ENCODE measurements at regions not wholly inside any gene's neighbourhood (a gene's known extent, or its start where the extent isn't known, plus 50 kb on each side); places are given as distances from the start of the nearest gene placed in this dataset.

DNA sequence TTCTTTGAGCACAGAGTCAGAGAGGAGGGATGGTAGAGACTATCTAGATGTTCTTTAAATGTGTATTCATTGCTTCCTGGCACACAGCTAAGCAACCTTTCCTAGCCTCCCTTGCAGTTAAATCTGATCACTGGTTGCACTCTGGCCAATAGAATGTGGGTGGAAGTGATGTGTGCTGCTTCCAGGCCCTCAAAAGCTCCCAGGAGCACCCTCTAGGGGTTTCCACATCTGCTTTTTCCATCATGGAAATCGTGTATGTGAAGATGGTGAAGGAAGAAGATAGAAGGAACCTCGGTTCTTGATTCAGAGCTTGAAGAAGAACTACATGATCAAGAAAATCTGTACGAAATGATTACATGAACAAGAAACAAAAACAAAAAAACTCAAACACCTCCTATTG lies 149.8 kb upstream of the JAG1 start:
- DNase-seq (ENCODE audit: low read depth): no peak
- TF ChIP-seq, protein P1, sequence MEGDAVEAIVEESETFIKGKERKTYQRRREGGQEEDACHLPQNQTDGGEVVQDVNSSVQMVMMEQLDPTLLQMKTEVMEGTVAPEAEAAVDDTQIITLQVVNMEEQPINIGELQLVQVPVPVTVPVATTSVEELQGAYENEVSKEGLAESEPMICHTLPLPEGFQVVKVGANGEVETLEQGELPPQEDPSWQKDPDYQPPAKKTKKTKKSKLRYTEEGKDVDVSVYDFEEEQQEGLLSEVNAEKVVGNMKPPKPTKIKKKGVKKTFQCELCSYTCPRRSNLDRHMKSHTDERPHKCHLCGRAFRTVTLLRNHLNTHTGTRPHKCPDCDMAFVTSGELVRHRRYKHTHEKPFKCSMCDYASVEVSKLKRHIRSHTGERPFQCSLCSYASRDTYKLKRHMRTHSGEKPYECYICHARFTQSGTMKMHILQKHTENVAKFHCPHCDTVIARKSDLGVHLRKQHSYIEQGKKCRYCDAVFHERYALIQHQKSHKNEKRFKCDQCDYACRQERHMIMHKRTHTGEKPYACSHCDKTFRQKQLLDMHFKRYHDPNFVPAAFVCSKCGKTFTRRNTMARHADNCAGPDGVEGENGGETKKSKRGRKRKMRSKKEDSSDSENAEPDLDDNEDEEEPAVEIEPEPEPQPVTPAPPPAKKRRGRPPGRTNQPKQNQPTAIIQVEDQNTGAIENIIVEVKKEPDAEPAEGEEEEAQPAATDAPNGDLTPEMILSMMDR (IDR thresholded peaks at IDR 0.05; ENCODE audit: control insufficient read depth, extremely low read depth, insufficient read depth): no peak
- no peak overlapping the region for H3K4me3 ChIP-seq (ENCODE audit: low read depth, low read length)

DNA sequence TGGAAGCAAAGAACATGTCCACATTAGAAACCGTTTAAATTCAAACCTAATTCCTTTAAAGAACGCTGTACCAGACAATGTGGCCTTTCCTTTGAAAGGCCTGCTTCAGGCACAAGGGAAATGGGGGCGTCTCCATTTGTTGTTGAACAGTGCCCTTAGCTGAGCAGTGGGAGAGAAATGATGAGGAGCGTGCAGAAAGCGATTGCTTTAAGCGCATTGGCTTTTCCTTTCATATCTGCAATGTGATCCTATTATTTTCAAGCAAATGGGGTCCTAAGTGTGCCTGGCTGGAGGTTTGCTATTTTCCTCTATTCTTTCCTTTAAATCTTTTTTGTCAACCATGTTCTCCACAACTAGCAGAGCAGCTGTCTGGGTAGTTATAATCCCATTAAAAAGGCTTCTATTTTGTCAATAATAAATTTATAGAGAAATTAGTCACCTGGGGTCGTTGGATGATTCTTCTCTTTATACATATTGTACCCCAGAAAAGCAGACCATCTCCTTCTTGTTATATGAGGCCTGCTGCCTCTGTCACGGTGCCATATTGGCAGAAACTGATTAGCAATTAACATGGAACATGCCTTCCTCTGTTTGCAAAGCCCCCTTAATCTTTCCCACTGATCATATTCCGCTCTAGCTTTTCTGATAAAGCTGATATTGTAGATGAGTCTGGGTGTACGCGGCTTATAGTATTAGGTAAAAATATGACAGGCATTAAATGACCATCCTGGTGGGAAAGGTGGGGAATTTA lies 151.1 kb upstream of the JAG1 start:
- TF ChIP-seq, protein P1 (IDR thresholded peaks at IDR 0.05; ENCODE audit: control insufficient read depth, extremely low read depth, insufficient read depth): no peak
- no peak for DNase-seq (ENCODE audit: low read depth)

DNA sequence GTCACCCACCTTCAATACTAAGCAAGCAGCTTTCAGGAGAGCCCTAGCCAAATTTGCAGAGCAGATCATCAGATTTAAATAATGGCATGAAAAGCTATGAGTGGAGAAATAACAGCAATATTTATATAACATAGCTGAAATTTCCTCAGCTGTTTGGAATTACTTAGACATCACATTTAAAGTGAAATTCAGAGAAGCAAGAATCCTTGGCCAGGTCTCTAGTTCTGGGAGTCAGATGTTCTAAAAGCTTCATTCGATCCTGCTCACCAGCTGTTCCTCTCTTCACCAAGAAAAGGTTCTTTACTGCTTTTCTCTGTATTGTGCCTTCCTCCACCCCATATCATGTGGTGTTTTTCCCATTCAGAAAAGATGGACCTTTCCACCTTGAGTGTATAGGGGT lies 152.3 kb upstream of the JAG1 start:
- no peak for DNase-seq (ENCODE audit: low read depth)
- TF ChIP-seq, protein P1 (IDR thresholded peaks at IDR 0.05; ENCODE audit: control insufficient read depth, extremely low read depth, insufficient read depth): no peak
- H3K4me3 ChIP-seq (ENCODE audit: low read depth, low read length): no peak overlapping the region

More for the DNA sequence above, 151.1 kb upstream of the JAG1 start:
- H3K4me3 ChIP-seq (ENCODE audit: low read depth, low read length): no peak overlapping the region

DNA sequence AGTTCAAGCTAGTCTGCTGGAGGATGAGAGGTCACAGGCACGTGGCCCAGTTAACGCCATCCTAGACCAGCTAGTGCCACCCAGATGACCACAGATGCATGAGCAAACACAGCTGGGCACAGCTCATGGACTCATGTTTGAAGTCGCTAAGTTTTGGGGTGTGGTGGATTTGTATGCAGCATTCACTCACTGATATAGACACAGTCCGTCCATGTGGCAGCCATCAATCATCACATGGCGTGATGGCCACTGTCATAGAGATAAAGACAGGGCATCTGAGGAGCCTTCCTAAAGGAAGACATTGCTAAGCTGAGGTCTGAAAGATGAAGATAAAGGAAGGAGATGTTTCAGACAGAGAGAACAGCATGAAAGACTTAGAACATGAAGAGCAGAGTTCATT lies 154.4 kb upstream of the JAG1 start:
- TF ChIP-seq, protein P1 (IDR thresholded peaks at IDR 0.05; ENCODE audit: control insufficient read depth, extremely low read depth, insufficient read depth): no peak
- no peak for DNase-seq (ENCODE audit: low read depth)
- no peak overlapping the region for H3K4me3 ChIP-seq (ENCODE audit: low read depth, low read length)

DNA sequence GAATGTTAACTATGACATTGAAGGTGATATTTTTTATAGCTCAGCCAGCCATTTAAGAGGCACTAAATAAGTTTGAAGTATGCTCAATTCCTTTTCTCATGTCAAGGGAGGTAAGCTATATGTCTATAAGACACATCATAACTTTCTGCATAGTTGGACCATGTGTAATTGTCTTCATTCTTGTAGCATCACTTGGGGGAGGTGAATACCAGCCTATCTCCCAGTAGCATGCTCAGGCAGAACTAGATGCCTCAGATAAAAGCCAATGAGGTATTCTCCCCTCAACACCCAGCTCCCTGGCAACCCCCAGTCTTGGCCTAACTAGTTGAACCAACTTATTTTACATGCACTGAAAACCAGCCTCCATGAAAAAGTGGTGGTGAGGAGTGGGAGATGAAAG lies 158.3 kb upstream of the JAG1 start:
- no peak overlapping the region for H3K4me3 ChIP-seq (ENCODE audit: low read depth, low read length)
- TF ChIP-seq, protein P1 (IDR thresholded peaks at IDR 0.05; ENCODE audit: control insufficient read depth, extremely low read depth, insufficient read depth): no peak
- no peak for DNase-seq (ENCODE audit: low read depth)

DNA sequence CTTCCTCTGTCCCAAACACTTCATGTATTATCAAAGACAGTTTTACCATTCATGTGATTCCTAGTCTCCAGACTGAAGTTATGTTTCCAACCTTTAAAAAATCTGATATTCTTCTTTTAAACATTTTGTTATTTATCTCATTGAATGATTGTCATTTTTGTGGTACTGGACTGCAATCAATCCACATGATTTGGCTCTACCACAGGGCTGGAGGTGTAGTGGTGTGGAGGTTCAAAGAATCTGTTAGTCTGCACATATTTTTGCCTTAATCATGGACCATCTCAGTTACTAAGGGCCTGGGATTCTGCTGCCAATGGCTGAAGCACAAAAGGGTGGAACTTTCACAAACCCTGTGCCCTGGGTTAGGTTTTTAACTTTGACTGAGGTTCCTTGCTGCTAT lies 164.1 kb upstream of the JAG1 start:
- H3K4me3 ChIP-seq (ENCODE audit: low read depth, low read length): no peak overlapping the region
- no peak for DNase-seq (ENCODE audit: low read depth)
- TF ChIP-seq, protein P1 (IDR thresholded peaks at IDR 0.05; ENCODE audit: control insufficient read depth, extremely low read depth, insufficient read depth): no peak

DNA sequence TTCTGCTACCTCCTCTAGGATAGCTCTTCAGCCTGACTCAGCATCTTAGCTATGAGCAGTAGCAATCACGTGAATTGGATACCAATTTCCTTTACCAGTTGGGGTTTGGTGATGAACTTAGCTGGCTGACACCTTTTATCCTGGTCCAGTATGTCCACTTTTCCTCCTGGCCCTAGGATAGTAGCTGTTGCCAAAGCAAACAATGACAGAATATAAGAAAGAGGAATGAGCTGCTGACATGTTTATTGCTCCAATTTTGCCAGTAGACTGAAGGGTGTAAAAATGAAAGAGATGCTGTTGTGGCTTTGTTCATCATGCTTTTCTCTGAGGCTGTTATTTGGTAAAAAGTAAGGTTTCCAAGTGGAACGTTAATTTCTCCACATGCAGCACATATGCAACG lies 168.3 kb upstream of the JAG1 start:
- TF ChIP-seq, protein P1 (IDR thresholded peaks at IDR 0.05; ENCODE audit: control insufficient read depth, extremely low read depth, insufficient read depth): no peak
- H3K4me3 ChIP-seq (ENCODE audit: low read depth, low read length): no peak overlapping the region
- DNase-seq (ENCODE audit: low read depth): peak; percentile 52

Measured in LNCaP clone FGC (cell line).